ENCODE measurements at regions not wholly inside any gene's neighbourhood (a gene's known extent, or its start where the extent isn't known, plus 50 kb on each side); places are given as distances from the start of the nearest gene placed in this dataset.

- TF ChIP-seq CTCF (conservative IDR thresholded peaks at IDR 0.05; ENCODE audit: low read depth, low read length): no peak
- TF ChIP-seq EZH2 (IDR thresholded peaks at IDR 0.05; ENCODE audit: low read length, unreplicated experiment): no peak
- TF ChIP-seq EZH2phosphoT487 (IDR thresholded peaks at IDR 0.05; ENCODE audit: borderline replicate concordance, low read length): no peak
These were observed 327.3 kb upstream of the PODXL start for GRCh38 chr7:131883769-131884168.
